NCI-H128 (cell line): ENCODE measurements at regions not wholly inside any gene's neighbourhood (a gene's known extent, or its start where the extent isn't known, plus 50 kb on each side); places are given as distances from the start of the nearest gene placed in this dataset.

Source experiments
- DNase-seq: peaks from one replicate; lab custom pipeline; 2025; ENCODE audit not compliant: unreplicated experiment; lab: John Stamatoyannopoulos, UW

- DNase-seq: no peak
These were observed 105.0 kb upstream of the SESN3 start for GRCh38 chr11:95335989-95336388.

GRCh38 chr11:95331161-95331560, 100.2 kb upstream of the SESN3 start:
- no peak for DNase-seq

GRCh38 chr11:95330302-95330701, 99.3 kb upstream of the SESN3 start:
- no peak for DNase-seq

- no peak for DNase-seq
These were observed 96.4 kb upstream of the SESN3 start for GRCh38 chr11:95327273-95327948.

- no peak for DNase-seq
These were observed 94.8 kb upstream of the SESN3 start for GRCh38 chr11:95325777-95326258.

GRCh38 chr11:95324826-95325225, 93.8 kb upstream of the SESN3 start:
- DNase-seq: no peak

GRCh38 chr11:95322539-95322938, 91.5 kb upstream of the SESN3 start:
- DNase-seq: no peak

- DNase-seq: no peak
These were observed 87.5 kb upstream of the SESN3 start for GRCh38 chr11:95318498-95318897.

GRCh38 chr11:95308512-95309035, 77.6 kb upstream of the SESN3 start:
- no peak for DNase-seq

GRCh38 chr11:95307286-95307685, 76.3 kb upstream of the SESN3 start:
- no peak for DNase-seq

- DNase-seq: no peak
These were observed 75.8 kb upstream of the SESN3 start for GRCh38 chr11:95306801-95307200.

GRCh38 chr11:95306123-95306522, 75.1 kb upstream of the SESN3 start:
- DNase-seq: no peak

- no peak for DNase-seq
These were observed 74.7 kb upstream of the SESN3 start for GRCh38 chr11:95305705-95306104.

- no peak for DNase-seq
These were observed 73.8 kb upstream of the SESN3 start for GRCh38 chr11:95304777-95305176.

GRCh38 chr11:95302211-95302610, 71.2 kb upstream of the SESN3 start:
- DNase-seq: no peak

GRCh38 chr11:95301474-95301873, 70.5 kb upstream of the SESN3 start:
- no peak for DNase-seq

- DNase-seq: peak; percentile 57
These were observed 68.2 kb upstream of the SESN3 start for GRCh38 chr11:95299078-95299679.

- DNase-seq: no peak
These were observed 66.9 kb upstream of the SESN3 start for GRCh38 chr11:95297680-95298452.

GRCh38 chr11:95296621-95297025, 65.6 kb upstream of the SESN3 start:
- DNase-seq: no peak

GRCh38 chr11:95296165-95296564, 65.2 kb upstream of the SESN3 start:
- no peak for DNase-seq

GRCh38 chr11:95295382-95296149, 64.6 kb upstream of the SESN3 start:
- DNase-seq: no peak
